ENCODE measurements at regions not wholly inside any gene's neighbourhood (a gene's known extent, or its start where the extent isn't known, plus 50 kb on each side); places are given as distances from the start of the nearest gene placed in this dataset.
"Not testable (repeated sequence)": the region's sequence is repeated elsewhere in the genome, so short reads cannot be mapped to it uniquely, and the experiment has no call there.

- DNase-seq: no peak
Measured at GRCh38 chr2:138274421-138275291, 226.9 kb upstream of the SPOPL start.

- no peak for DNase-seq
Measured at GRCh38 chr2:138275292-138275690, 226.3 kb upstream of the SPOPL start.

GRCh38 chr2:138275881-138276280 lies 225.7 kb upstream of the SPOPL start:
- DNase-seq: no peak

- DNase-seq: no peak
Measured at GRCh38 chr2:138276339-138276738, 225.2 kb upstream of the SPOPL start.

- no peak for DNase-seq
Measured at GRCh38 chr2:138277062-138277461, 224.5 kb upstream of the SPOPL start.

- no peak for DNase-seq
Measured at GRCh38 chr2:138279871-138280270, 221.7 kb upstream of the SPOPL start.

DNA sequence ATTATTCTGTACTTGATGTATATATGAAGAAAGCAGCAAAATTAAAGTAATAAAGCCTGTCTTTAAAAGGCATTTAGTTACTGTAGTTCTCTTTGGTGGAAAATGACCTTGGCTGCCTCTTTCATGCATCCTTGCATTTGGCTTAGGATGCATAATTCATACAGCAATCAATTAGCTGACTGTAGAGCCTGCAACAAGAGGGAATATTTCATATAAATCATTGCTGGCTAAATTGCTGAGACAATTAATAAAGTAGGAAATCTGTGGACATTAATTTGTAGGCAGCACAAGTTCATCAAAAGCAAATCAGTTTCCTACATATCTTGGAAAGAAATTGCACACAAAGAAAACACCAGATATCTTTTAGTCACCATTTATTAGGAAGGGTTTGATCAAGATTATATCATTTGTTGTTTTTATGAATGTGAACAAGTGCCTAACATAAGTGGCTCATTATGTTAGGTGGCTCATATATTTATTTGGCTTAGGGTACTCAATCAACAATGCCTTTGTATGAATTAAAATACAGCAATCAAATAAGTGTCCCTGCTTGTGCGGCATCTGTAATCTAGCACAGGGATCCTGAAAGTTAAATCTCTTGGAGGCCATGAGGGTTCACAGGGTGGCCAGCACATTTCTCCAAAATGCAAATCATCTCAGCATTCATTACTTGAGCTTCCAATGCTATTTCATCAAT lies 220.4 kb upstream of the SPOPL start:
- DNase-seq: no peak

GRCh38 chr2:138282014-138282672 lies 219.4 kb upstream of the SPOPL start:
- DNase-seq: no peak

DNA sequence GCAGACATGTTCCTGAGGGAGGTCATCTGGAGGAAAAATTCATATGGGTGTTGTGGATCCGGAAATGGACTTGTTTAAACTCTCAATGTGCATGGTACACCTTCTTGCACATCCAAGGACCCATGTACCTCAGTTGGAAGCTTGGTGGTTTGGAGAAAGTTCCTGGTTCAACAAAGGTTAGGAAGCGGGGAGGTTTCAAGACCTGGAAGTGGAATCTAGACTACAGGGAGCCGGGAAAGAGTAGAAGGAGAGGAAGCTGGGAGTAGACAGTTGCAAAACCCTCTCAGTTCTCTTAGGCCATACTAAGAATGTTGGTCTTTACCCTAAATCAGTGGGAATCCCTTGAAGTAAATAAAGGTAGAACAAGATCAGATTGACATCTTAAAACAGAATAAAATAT lies 209.8 kb upstream of the SPOPL start:
- DNase-seq: no peak

DNA sequence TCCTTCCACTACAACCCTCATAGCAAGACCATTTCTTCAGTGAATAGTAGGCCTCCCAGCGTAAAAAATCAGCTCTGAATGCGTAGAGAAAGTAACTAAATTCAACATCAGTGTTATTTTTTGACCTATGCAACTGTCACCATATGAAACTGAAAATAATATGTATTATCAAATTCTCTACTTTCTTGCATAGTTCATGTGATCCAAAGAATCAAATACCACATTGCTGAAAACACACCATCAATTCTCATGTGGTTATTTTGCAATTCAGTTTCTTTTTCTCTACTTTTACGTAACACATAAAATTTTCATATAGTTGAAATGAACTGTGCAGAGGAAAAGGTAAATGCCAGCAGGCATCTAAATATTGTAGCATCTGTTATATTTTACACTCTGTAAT lies 208.5 kb upstream of the SPOPL start:
- no peak for DNase-seq

GRCh38 chr2:138293549-138293948 lies 208.0 kb upstream of the SPOPL start:
- DNase-seq: no peak

DNA sequence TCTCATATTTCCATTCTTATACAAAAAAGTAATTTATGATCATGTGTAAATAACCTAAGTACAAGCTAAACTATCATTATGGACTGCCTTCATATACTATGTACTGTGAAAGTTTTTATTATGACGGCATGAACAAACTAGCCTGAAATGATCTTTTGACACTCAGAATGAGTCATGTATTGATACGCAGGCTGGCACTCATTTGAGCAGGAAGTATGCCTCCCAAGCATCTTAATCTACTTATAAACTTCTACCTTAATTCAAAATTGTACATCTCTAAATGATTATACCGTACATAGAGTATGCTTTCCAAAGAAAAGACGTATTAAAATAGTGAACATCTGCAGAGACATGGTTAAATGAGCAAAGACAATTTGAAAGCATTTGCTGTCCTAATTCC lies 207.1 kb upstream of the SPOPL start:
- DNase-seq: peak; percentile 16

GRCh38 chr2:138296365-138296764 lies 205.2 kb upstream of the SPOPL start:
- no peak for DNase-seq

- DNase-seq: no peak
Measured at GRCh38 chr2:138298120-138298814, 203.3 kb upstream of the SPOPL start.

DNA sequence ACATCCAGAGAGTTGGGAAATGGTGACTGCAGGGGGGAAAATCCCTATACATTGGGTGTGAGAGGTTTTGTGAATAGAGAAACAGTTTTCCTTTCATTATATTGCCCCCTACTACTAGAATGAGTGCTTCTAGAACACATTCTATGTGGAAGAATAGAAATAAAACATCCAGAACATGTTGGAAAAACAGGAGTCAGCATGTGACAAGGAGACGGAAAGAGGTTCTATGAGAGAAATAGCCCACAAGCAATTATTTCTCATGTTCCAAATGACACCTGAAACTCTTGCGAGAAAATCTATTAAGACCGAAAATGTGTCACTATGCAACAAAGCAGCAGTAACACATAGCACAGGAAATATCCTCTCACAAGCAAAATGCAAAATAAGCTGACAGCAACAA lies 202.7 kb upstream of the SPOPL start:
- no peak for DNase-seq

DNA sequence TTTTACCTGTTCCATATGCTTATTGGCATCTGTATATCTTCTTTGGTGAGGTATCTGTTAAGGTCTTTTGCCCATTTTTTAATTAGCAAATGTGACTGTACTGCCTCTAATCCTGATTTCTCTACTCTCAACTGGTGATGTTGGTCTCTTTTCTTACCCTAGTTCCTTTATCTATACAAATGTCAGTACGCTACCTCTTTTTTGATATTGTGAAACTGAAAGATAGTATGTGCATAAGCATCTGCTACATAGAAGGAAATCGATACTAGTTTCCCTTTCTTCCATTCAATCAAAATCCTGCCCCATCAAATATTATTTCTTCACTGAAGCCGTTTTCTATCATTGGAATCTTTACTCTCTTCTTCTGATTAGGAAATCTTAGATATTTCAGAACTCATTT lies 194.9 kb upstream of the SPOPL start:
- no peak for DNase-seq

GRCh38 chr2:138307099-138307498 lies 194.5 kb upstream of the SPOPL start:
- DNase-seq: no peak

GRCh38 chr2:138309760-138310159 lies 191.8 kb upstream of the SPOPL start:
- DNase-seq: no peak

GRCh38 chr2:138312061-138312460 lies 189.5 kb upstream of the SPOPL start:
- DNase-seq: no peak

- DNase-seq: not testable (repeated sequence)
Measured at GRCh38 chr2:138315619-138316018, 186.0 kb upstream of the SPOPL start.

DNA sequence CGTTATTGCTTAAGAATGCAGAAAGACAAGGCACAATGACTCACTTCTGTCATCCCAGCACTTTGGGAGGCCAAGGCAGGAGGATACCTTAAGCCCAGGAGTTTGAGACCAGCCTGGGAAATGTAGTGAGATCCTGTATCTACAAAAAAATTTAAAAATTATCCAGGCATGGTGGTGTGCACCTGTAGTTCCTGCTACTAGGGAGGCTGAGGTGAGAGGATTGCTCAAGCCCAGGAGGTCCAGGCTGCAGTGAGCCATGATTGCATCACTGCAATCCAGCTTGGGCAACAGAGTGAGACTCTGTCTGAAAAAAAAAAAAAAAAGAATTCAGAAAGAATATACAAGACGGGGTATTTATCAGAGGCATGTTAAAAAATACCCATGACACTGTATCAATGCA lies 182.0 kb upstream of the SPOPL start:
- DNase-seq: no peak

- DNase-seq: no peak
Measured at GRCh38 chr2:138321458-138321857, 180.1 kb upstream of the SPOPL start.

DNA sequence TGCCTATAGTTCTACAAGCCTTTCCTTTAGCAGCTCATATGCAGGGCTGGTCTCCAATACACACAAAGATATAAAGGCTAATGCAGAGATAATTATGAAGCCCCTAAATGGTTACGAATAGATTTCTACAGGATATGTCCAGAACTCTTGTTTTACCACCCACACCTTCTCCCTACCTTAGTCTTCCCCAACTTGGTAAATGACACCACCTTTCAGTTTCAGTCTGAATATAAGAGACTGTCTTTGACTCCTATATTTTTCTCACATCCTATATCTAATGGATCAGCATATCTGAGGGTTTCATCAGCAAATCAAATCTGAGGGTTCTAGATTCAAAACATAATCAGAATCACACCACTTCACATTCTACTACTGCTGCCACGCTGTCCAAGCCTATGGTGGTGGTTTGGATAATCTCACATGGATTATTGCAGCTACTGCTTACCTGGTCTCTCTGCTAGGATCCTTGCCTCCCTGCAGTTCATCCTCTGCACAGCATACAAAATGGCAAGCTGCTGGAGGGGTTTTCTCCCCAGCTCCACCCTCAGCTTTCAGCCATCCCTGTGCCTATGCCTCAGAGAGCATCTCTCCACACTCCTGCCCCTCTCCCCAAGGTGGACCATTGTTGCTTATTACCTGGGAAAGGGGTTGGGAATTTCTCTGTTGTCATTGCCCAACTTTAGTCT lies 178.0 kb upstream of the SPOPL start:
- DNase-seq: no peak

All from NCI-H1694 (cell line).